Type B pancreatic cell (in vitro differentiated cells): ENCODE measurements at regions not wholly inside any gene's neighbourhood (a gene's known extent, or its start where the extent isn't known, plus 50 kb on each side); places are given as distances from the start of the nearest gene placed in this dataset.

Experiments
- DNase-seq: peaks from one replicate; pipeline ENCODE4 v3.0.0; 2021; ENCODE audit warnings: mixed read lengths; ENCODE audit not compliant: unreplicated experiment; ENCODE audit errors: extremely low spot score
- H3K27ac Mint-ChIP-seq: 2 replicates; pipeline ENCODE4 v1.8.0; 2021; ENCODE audit warnings: mild to moderate bottlenecking, mixed read lengths
- H3K27me3 Mint-ChIP-seq: 2 replicates; pipeline ENCODE4 v1.8.0; 2021; ENCODE audit warnings: mixed read lengths
- H3K36me3 Mint-ChIP-seq: 2 replicates; pipeline ENCODE4 v1.8.0; 2021; ENCODE audit warnings: mixed read lengths
- H3K4me1 Mint-ChIP-seq: one replicate; pipeline ENCODE4 v1.8.0; 2021; ENCODE audit warnings: mixed read lengths; ENCODE audit not compliant: unreplicated experiment
- H3K4me3 Mint-ChIP-seq: 2 replicates; pipeline ENCODE4 v1.8.0; 2021; ENCODE audit warnings: mild to moderate bottlenecking, mixed read lengths
- H3K9me3 Mint-ChIP-seq: 2 replicates; pipeline ENCODE4 v1.8.0; 2021; ENCODE audit warnings: mixed read lengths
- CTCF ChIP-seq: fragments of 200-600 bp; sonication (generic); conservative IDR thresholded peaks from 2 replicates; pipeline ENCODE4 v1.5.0; 2021; ENCODE audit warnings: antibody characterized with exemption, mild to moderate bottlenecking

GRCh38 chr4:123120473-123120872, 198.1 kb upstream of the NUDT6 start:
- Mint-ChIP-seq H3K9me3 (no peaks in the 10 kb centered on the region), H3K36me3 (no peaks in the 10 kb centered on the region)
- DNase-seq: no peak

GRCh38 chr4:123121241-123121907, 199.0 kb upstream of the NUDT6 start:
- Mint-ChIP-seq H3K4me3 (no peak overlapping the region), H3K9me3 (no peaks in the 10 kb centered on the region), H3K4me1 (peaks cover 2% of the 10 kb centered on the region), H3K36me3 (no peaks in the 10 kb centered on the region), H3K27ac (no peak overlapping the region), H3K27me3 (no peaks in the 10 kb centered on the region)
- no peak for TF ChIP-seq CTCF
- no peak for DNase-seq

More at GRCh38 chr4:123120473-123120872, 198.1 kb upstream of the NUDT6 start:
- no peak for TF ChIP-seq CTCF
- Mint-ChIP-seq H3K27ac (no peak overlapping the region), H3K4me1 (peaks cover 4% of the 10 kb centered on the region), H3K27me3 (no peaks in the 10 kb centered on the region), H3K4me3 (no peak overlapping the region)

- H3K27me3 Mint-ChIP-seq: no peaks in the 10 kb centered on the region
These were observed 203.1 kb upstream of the NUDT6 start for GRCh38 chr4:123125477-123125876.

GRCh38 chr4:123127218-123127617, 204.8 kb upstream of the NUDT6 start:
- Mint-ChIP-seq H3K9me3 (no peaks in the 10 kb centered on the region), H3K27ac (no peak overlapping the region), H3K4me1 (peaks cover 8% of the 10 kb centered on the region), H3K36me3 (peaks cover 4% of the 10 kb centered on the region), H3K4me3 (no peak overlapping the region), H3K27me3 (no peaks in the 10 kb centered on the region)
- no peak for DNase-seq
- peak; percentile 70 for TF ChIP-seq CTCF

More at GRCh38 chr4:123125477-123125876, 203.1 kb upstream of the NUDT6 start:
- H3K9me3 Mint-ChIP-seq: no peaks in the 10 kb centered on the region
- no peak for TF ChIP-seq CTCF
- H3K36me3 Mint-ChIP-seq: no peaks in the 10 kb centered on the region
- no peak for DNase-seq
- H3K4me3 Mint-ChIP-seq: no peak overlapping the region
- peaks cover 8% of the 10 kb centered on the region for H3K4me1 Mint-ChIP-seq
- no peak overlapping the region for H3K27ac Mint-ChIP-seq

GRCh38 chr4:123127875-123128274, 205.5 kb upstream of the NUDT6 start:
- H3K4me3 Mint-ChIP-seq: no peak overlapping the region
- no peaks in the 10 kb centered on the region for H3K9me3 Mint-ChIP-seq
- H3K36me3 Mint-ChIP-seq: peaks cover 6% of the 10 kb centered on the region
- peaks cover 8% of the 10 kb centered on the region for H3K4me1 Mint-ChIP-seq
- no peaks in the 10 kb centered on the region for H3K27me3 Mint-ChIP-seq
- no peak for DNase-seq
- no peak overlapping the region for H3K27ac Mint-ChIP-seq
- no peak for TF ChIP-seq CTCF
